ENCODE measurements at regions not wholly inside any gene's neighbourhood (a gene's known extent, or its start where the extent isn't known, plus 50 kb on each side); places are given as distances from the start of the nearest gene placed in this dataset.
"Not testable (repeated sequence)": the region's sequence is repeated elsewhere in the genome, so short reads cannot be mapped to it uniquely, and the experiment has no call there.

GRCh38 chr9:78144008-78144381 is 91.9 kb upstream of the CEP78 start:
- H3K9me3 ChIP-seq (ENCODE audit: control insufficient read depth, low read length) = peaks cover 8% of the 10 kb centered on the region
- H3K27me3 ChIP-seq (replicated peaks; ENCODE audit: control insufficient read depth, insufficient read depth, low read length) = no peaks in the 10 kb centered on the region
- H3K36me3 ChIP-seq (ENCODE audit: control insufficient read depth, insufficient read depth, low read length, severe bottlenecking) = no peaks in the 10 kb centered on the region
- DNase-seq (ENCODE audit: low read depth) = no peak
- H3K4me3 ChIP-seq (ENCODE audit: low read length) = no peak overlapping the region
- H3K9ac ChIP-seq (ENCODE audit: low read length) = no peak overlapping the region
- H3K4me1 ChIP-seq (ENCODE audit: control insufficient read depth, insufficient read depth, low read length) = no peaks in the 10 kb centered on the region

GRCh38 chr9:78143281-78144007 is 92.4 kb upstream of the CEP78 start:
- DNase-seq (ENCODE audit: low read depth) = no peak
- H3K9me3 ChIP-seq (ENCODE audit: control insufficient read depth, low read length) = peaks cover 8% of the 10 kb centered on the region
- no peaks in the 10 kb centered on the region for H3K27me3 ChIP-seq (replicated peaks; ENCODE audit: control insufficient read depth, insufficient read depth, low read length)
- H3K4me3 ChIP-seq (ENCODE audit: low read length) = no peak overlapping the region
- no peaks in the 10 kb centered on the region for H3K4me1 ChIP-seq (ENCODE audit: control insufficient read depth, insufficient read depth, low read length)
- no peaks in the 10 kb centered on the region for H3K36me3 ChIP-seq (ENCODE audit: control insufficient read depth, insufficient read depth, low read length, severe bottlenecking)
- H3K9ac ChIP-seq (ENCODE audit: low read length) = no peak overlapping the region

GRCh38 chr9:78142264-78142663 is 93.6 kb upstream of the CEP78 start:
- not testable (repeated sequence) for H3K9me3 ChIP-seq (ENCODE audit: control insufficient read depth, low read length); H3K36me3 ChIP-seq (ENCODE audit: control insufficient read depth, insufficient read depth, low read length, severe bottlenecking); DNase-seq (ENCODE audit: low read depth); H3K9ac ChIP-seq (ENCODE audit: low read length); H3K4me3 ChIP-seq (ENCODE audit: low read length); H3K4me1 ChIP-seq (ENCODE audit: control insufficient read depth, insufficient read depth, low read length); H3K27me3 ChIP-seq (replicated peaks; ENCODE audit: control insufficient read depth, insufficient read depth, low read length)

GRCh38 chr9:78133751-78134150 is 102.1 kb upstream of the CEP78 start:
- DNase-seq (ENCODE audit: low read depth) = no peak
- Histone ChIP-seq H3K9me3 (ENCODE audit: control insufficient read depth, low read length) (no peaks in the 10 kb centered on the region), H3K4me3 (ENCODE audit: low read length) (no peak overlapping the region), H3K9ac (ENCODE audit: low read length) (no peak overlapping the region), H3K4me1 (ENCODE audit: control insufficient read depth, insufficient read depth, low read length) (peaks cover 7% of the 10 kb centered on the region), H3K27me3 (replicated peaks; ENCODE audit: control insufficient read depth, insufficient read depth, low read length) (no peaks in the 10 kb centered on the region), H3K36me3 (ENCODE audit: control insufficient read depth, insufficient read depth, low read length, severe bottlenecking) (no peaks in the 10 kb centered on the region)

- peak; percentile 47 for DNase-seq (ENCODE audit: low read depth)
- peaks cover 7% of the 10 kb centered on the region for H3K4me1 ChIP-seq (ENCODE audit: control insufficient read depth, insufficient read depth, low read length)
- H3K27me3 ChIP-seq (replicated peaks; ENCODE audit: control insufficient read depth, insufficient read depth, low read length) = no peaks in the 10 kb centered on the region
- H3K4me3 ChIP-seq (ENCODE audit: low read length) = no peak overlapping the region
- H3K9me3 ChIP-seq (ENCODE audit: control insufficient read depth, low read length) = no peaks in the 10 kb centered on the region
- no peaks in the 10 kb centered on the region for H3K36me3 ChIP-seq (ENCODE audit: control insufficient read depth, insufficient read depth, low read length, severe bottlenecking)
- no peak overlapping the region for H3K9ac ChIP-seq (ENCODE audit: low read length)
These were observed 101.1 kb upstream of the GNAQ start for GRCh38 chr9:78132701-78133058.

- Histone ChIP-seq H3K4me1 (ENCODE audit: control insufficient read depth, insufficient read depth, low read length) (peaks cover 7% of the 10 kb centered on the region), H3K4me3 (ENCODE audit: low read length) (no peak overlapping the region), H3K9me3 (ENCODE audit: control insufficient read depth, low read length) (no peaks in the 10 kb centered on the region), H3K36me3 (ENCODE audit: control insufficient read depth, insufficient read depth, low read length, severe bottlenecking) (no peaks in the 10 kb centered on the region), H3K27me3 (replicated peaks; ENCODE audit: control insufficient read depth, insufficient read depth, low read length) (no peaks in the 10 kb centered on the region), H3K9ac (ENCODE audit: low read length) (no peak overlapping the region)
- DNase-seq (ENCODE audit: low read depth) = peak; percentile 39
These were observed 100.5 kb upstream of the GNAQ start for GRCh38 chr9:78131969-78132700.

- no peak for DNase-seq (ENCODE audit: low read depth)
- Histone ChIP-seq H3K36me3 (ENCODE audit: control insufficient read depth, insufficient read depth, low read length, severe bottlenecking) (no peaks in the 10 kb centered on the region), H3K9ac (ENCODE audit: low read length) (no peak overlapping the region), H3K9me3 (ENCODE audit: control insufficient read depth, low read length) (no peaks in the 10 kb centered on the region), H3K27me3 (replicated peaks; ENCODE audit: control insufficient read depth, insufficient read depth, low read length) (peaks cover 5% of the 10 kb centered on the region), H3K4me1 (ENCODE audit: control insufficient read depth, insufficient read depth, low read length) (peaks cover 7% of the 10 kb centered on the region), H3K4me3 (ENCODE audit: low read length) (no peak overlapping the region)
These were observed 99.2 kb upstream of the GNAQ start for GRCh38 chr9:78130853-78131252.

GRCh38 chr9:78130004-78130403 is 98.4 kb upstream of the GNAQ start:
- no peaks in the 10 kb centered on the region for H3K9me3 ChIP-seq (ENCODE audit: control insufficient read depth, low read length)
- no peaks in the 10 kb centered on the region for H3K36me3 ChIP-seq (ENCODE audit: control insufficient read depth, insufficient read depth, low read length, severe bottlenecking)
- peaks cover 7% of the 10 kb centered on the region for H3K4me1 ChIP-seq (ENCODE audit: control insufficient read depth, insufficient read depth, low read length)
- DNase-seq (ENCODE audit: low read depth) = no peak
- no peak overlapping the region for H3K9ac ChIP-seq (ENCODE audit: low read length)
- peaks cover 13% of the 10 kb centered on the region for H3K27me3 ChIP-seq (replicated peaks; ENCODE audit: control insufficient read depth, insufficient read depth, low read length)
- no peak overlapping the region for H3K4me3 ChIP-seq (ENCODE audit: low read length)

GRCh38 chr9:78127279-78128225 is 95.9 kb upstream of the GNAQ start:
- no peaks in the 10 kb centered on the region for H3K9me3 ChIP-seq (ENCODE audit: control insufficient read depth, low read length)
- H3K9ac ChIP-seq (ENCODE audit: low read length) = no peak overlapping the region
- DNase-seq (ENCODE audit: low read depth) = no peak
- no peaks in the 10 kb centered on the region for H3K36me3 ChIP-seq (ENCODE audit: control insufficient read depth, insufficient read depth, low read length, severe bottlenecking)
- no peak overlapping the region for H3K4me3 ChIP-seq (ENCODE audit: low read length)
- peaks cover 7% of the 10 kb centered on the region for H3K4me1 ChIP-seq (ENCODE audit: control insufficient read depth, insufficient read depth, low read length)
- peaks cover 13% of the 10 kb centered on the region for H3K27me3 ChIP-seq (replicated peaks; ENCODE audit: control insufficient read depth, insufficient read depth, low read length)

- DNase-seq (ENCODE audit: low read depth) = no peak
- H3K9me3 ChIP-seq (ENCODE audit: control insufficient read depth, low read length) = no peaks in the 10 kb centered on the region
- no peak overlapping the region for H3K9ac ChIP-seq (ENCODE audit: low read length)
- H3K4me1 ChIP-seq (ENCODE audit: control insufficient read depth, insufficient read depth, low read length) = peaks cover 10% of the 10 kb centered on the region
- no peaks in the 10 kb centered on the region for H3K36me3 ChIP-seq (ENCODE audit: control insufficient read depth, insufficient read depth, low read length, severe bottlenecking)
- H3K4me3 ChIP-seq (ENCODE audit: low read length) = no peak overlapping the region
- peaks cover 13% of the 10 kb centered on the region for H3K27me3 ChIP-seq (replicated peaks; ENCODE audit: control insufficient read depth, insufficient read depth, low read length)
These were observed 92.2 kb upstream of the GNAQ start for GRCh38 chr9:78123808-78124207.

GRCh38 chr9:78122631-78123030 is 91.0 kb upstream of the GNAQ start:
- H3K4me1 ChIP-seq (ENCODE audit: control insufficient read depth, insufficient read depth, low read length) = peaks cover 12% of the 10 kb centered on the region
- H3K27me3 ChIP-seq (replicated peaks; ENCODE audit: control insufficient read depth, insufficient read depth, low read length) = peaks cover 13% of the 10 kb centered on the region
- no peak for DNase-seq (ENCODE audit: low read depth)
- H3K4me3 ChIP-seq (ENCODE audit: low read length) = no peak overlapping the region
- no peaks in the 10 kb centered on the region for H3K36me3 ChIP-seq (ENCODE audit: control insufficient read depth, insufficient read depth, low read length, severe bottlenecking)
- no peaks in the 10 kb centered on the region for H3K9me3 ChIP-seq (ENCODE audit: control insufficient read depth, low read length)
- H3K9ac ChIP-seq (ENCODE audit: low read length) = no peak overlapping the region

Measured in adipocyte (in vitro differentiated cells).